GM12875 (cell line): ENCODE measurements at regions not wholly inside any gene's neighbourhood (a gene's known extent, or its start where the extent isn't known, plus 50 kb on each side); places are given as distances from the start of the nearest gene placed in this dataset.

Source experiments
- H3K4me3 ChIP-seq: one replicate; pipeline ENCODE4 v1.5.1; 2011; ENCODE audit warnings: low read depth, low read length, control low read depth
- TF ChIP-seq, protein P1 (sequence below): IDR thresholded peaks from 2 replicates; pipeline ENCODE4 v1.5.1; 2011; ENCODE audit warnings: low read depth, mild to moderate bottlenecking, control low read depth, inconsistent platforms, low read length, moderate library complexity, borderline replicate concordance; ENCODE audit not compliant: insufficient read depth

DNA sequence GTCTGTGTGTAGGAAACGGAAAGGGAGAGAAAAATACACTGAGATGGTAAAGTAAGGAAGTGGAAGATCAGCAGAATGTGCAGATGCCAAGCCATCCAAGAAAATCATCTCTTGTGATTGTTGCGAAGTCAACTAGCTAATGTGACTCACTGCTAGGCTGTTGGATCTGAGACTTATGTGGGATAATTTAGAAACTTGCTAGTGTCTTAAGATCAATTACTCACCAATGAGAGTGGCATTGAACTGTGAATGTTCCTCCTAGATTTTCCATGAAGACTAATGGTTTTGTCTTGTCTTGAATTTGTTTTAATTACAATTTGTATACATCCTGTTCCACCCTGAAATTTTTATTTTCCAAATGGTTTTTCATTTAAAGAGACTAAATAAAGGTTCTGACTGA is 771.6 kb downstream of the EFNB2 start:
- H3K4me3 ChIP-seq: no peak overlapping the region
- TF ChIP-seq, protein P1, sequence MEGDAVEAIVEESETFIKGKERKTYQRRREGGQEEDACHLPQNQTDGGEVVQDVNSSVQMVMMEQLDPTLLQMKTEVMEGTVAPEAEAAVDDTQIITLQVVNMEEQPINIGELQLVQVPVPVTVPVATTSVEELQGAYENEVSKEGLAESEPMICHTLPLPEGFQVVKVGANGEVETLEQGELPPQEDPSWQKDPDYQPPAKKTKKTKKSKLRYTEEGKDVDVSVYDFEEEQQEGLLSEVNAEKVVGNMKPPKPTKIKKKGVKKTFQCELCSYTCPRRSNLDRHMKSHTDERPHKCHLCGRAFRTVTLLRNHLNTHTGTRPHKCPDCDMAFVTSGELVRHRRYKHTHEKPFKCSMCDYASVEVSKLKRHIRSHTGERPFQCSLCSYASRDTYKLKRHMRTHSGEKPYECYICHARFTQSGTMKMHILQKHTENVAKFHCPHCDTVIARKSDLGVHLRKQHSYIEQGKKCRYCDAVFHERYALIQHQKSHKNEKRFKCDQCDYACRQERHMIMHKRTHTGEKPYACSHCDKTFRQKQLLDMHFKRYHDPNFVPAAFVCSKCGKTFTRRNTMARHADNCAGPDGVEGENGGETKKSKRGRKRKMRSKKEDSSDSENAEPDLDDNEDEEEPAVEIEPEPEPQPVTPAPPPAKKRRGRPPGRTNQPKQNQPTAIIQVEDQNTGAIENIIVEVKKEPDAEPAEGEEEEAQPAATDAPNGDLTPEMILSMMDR: no peak

DNA sequence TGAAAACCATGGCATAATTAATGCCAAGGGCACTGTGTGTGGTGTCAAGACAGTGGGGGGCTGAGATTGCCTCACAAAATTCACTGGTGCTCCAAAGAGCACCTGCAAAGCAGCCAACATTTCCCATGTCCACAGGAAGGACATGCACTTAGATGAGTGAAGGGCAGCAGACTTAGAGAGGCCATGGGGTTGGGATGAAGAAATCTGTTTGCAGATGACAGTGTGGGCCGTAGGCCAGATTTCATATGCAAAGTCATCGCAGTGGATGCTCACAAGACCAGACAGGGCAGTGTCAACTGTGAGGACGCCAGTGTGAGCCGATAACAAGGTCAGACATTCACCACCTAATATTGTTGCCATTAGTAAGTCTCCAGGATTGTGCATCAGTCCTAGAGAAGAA is 773.4 kb downstream of the EFNB2 start:
- H3K4me3 ChIP-seq: no peak overlapping the region
- TF ChIP-seq, protein P1: no peak

DNA sequence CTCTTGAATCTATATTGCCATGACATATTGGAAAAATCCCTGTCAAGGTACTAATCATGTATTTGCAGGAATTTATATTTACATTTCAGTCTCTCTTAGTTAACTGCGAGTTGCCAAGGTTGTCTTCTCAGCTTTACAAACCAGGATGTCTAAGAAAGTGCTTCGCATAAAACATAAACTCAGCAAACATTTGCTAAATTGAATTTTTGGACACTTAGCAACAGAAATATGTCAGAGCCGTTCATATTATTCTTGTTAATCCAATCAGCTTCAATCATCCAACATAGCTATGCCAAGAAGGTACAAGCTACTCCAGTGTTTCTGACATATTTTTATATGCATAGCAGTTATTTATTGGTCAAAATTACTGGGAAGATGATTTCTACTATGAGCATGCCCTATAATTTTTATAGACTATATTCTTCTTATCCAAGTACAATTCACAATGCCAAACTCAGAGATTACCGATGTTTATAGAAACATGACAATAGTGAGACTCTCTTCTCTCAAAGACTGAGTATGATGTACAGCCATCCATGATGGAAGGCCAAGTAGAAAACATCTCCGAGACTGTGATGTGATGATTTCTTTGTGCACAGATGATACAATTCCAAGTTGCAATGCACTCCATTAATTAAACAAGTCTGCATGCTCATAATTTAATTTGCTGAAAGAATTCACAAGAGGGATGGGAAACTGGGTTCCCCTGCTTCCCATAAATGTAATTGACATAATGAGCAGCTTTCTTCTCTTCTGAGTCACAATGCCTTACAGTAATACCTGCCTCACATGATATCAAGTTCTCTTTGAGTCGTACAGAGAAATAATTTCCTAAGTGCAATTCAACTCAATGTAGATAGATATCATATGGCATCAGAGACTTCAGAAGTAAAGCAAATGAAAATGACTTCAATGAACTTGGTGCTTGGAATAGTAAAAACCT is 776.3 kb downstream of the EFNB2 start:
- TF ChIP-seq, protein P1: no peak
- H3K4me3 ChIP-seq: no peak overlapping the region

DNA sequence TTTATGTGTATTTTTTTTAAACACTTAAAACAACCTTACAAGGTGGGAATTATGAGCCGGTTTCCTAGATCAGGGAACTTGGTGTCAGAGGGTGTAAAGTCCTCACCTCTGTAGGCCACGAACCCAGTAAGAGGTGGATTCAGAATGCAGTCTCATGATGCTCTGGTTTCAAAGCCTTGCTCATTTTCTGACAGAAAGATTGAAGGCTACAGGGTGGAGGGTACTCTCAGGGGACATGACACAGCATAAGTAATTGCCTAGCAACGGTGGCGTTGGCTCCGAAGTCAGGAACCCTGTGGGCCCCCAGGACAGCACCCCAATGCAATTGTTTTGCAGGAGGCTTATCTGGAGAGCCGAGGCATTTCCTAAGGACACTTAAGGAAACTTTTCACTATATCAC is 794.7 kb downstream of the EFNB2 start:
- no peak overlapping the region for H3K4me3 ChIP-seq
- TF ChIP-seq, protein P1: no peak

DNA sequence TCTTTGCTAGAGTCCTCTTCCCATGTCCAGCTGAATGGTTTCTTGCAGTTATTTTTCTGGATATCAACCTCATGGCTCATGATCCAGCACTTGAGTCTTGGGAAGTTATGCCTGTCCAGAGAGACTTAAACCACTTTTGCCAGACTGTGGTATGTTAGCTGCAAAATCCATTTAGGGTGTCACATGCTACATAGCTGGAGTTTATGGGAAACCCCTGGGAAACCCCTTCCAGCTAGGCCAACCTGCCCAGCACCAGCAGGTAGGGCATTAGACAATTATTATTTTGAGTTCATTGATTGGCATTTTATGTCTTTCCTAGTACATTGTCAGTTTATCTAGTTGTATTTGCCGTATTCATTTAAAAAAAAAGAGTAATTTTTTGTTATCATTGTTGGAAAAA is 797.8 kb downstream of the EFNB2 start:
- TF ChIP-seq, protein P1: no peak
- no peak overlapping the region for H3K4me3 ChIP-seq

DNA sequence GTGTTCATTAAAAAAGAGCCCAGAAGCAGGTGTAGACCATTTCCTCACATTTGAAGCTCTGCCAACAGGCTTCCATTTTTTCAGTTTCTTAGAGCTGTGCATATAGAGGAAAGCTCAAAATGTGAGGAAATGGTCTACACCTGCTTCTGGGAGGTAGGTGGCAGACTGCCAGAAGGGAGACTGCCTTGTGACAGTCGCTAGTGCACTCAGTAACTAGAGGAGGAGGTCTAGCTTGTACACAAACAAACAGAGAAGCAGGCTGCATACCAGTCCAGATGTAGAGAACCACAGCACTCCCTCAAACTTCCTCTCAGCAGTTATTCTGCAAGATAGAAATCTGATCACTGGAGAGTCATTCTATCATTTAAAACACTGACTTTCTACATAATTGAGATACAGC is 800.2 kb downstream of the EFNB2 start:
- TF ChIP-seq, protein P1: no peak
- H3K4me3 ChIP-seq: no peak overlapping the region
